Glomerular endothelial cell (primary cell): ENCODE measurements at regions not wholly inside any gene's neighbourhood (a gene's known extent, or its start where the extent isn't known, plus 50 kb on each side); places are given as distances from the start of the nearest gene placed in this dataset.
"Not testable (repeated sequence)": the region's sequence is repeated elsewhere in the genome, so short reads cannot be mapped to it uniquely, and the experiment has no call there.

Experiments
- DNase-seq: peaks from one replicate; pipeline ENCODE4 v3.0.0-alpha.2; 2011; ENCODE audit warnings: low read depth, low spot score; ENCODE audit errors: extremely low read depth

GRCh38 chr22:25348996-25349395 lies 129.6 kb downstream of the CRYBB2 start:
- not testable (repeated sequence) for DNase-seq

- no peak for DNase-seq
Observed at GRCh38 chr22:25350551-25350971, 131.1 kb downstream of the CRYBB2 start.

GRCh38 chr22:25351631-25352293 lies 132.3 kb downstream of the CRYBB2 start:
- no peak for DNase-seq

GRCh38 chr22:25352294-25352680 lies 132.8 kb downstream of the CRYBB2 start:
- DNase-seq = no peak

GRCh38 chr22:25353516-25354445 lies 134.3 kb downstream of the CRYBB2 start:
- DNase-seq = no peak

GRCh38 chr22:25354456-25354855 lies 135.0 kb downstream of the CRYBB2 start:
- no peak for DNase-seq

- DNase-seq = no peak
Observed at GRCh38 chr22:25357132-25357455, 137.7 kb downstream of the CRYBB2 start.

- DNase-seq = no peak
Observed at GRCh38 chr22:25357606-25358420, 138.4 kb downstream of the CRYBB2 start.

- no peak for DNase-seq
Observed at GRCh38 chr22:25358421-25359170, 139.2 kb downstream of the CRYBB2 start.

- DNase-seq = no peak
Observed at GRCh38 chr22:25359601-25360261, 140.3 kb downstream of the CRYBB2 start.

- DNase-seq = no peak
Observed at GRCh38 chr22:25360411-25360810, 141.0 kb downstream of the CRYBB2 start.

- DNase-seq = no peak
Observed at GRCh38 chr22:25360891-25361645, 141.6 kb downstream of the CRYBB2 start.

GRCh38 chr22:25361899-25362214 lies 142.4 kb downstream of the CRYBB2 start:
- DNase-seq = no peak

- DNase-seq = no peak
Observed at GRCh38 chr22:25362215-25362882, 142.9 kb downstream of the CRYBB2 start.

GRCh38 chr22:25362883-25363240 lies 143.4 kb downstream of the CRYBB2 start:
- no peak for DNase-seq

- no peak for DNase-seq
Observed at GRCh38 chr22:25363474-25363873, 144.0 kb downstream of the CRYBB2 start.

GRCh38 chr22:25364281-25364680 lies 144.8 kb downstream of the CRYBB2 start:
- DNase-seq = no peak

- DNase-seq = no peak
Observed at GRCh38 chr22:25364736-25365241, 145.3 kb downstream of the CRYBB2 start.
